ENCODE measurements at regions not wholly inside any gene's neighbourhood (a gene's known extent, or its start where the extent isn't known, plus 50 kb on each side); places are given as distances from the start of the nearest gene placed in this dataset.
"Not testable (repeated sequence)": the region's sequence is repeated elsewhere in the genome, so short reads cannot be mapped to it uniquely, and the experiment has no call there.

GRCh38 chr12:114834621-114835020 is 150.6 kb upstream of the TBX3 start:
- TF ChIP-seq, protein P1, sequence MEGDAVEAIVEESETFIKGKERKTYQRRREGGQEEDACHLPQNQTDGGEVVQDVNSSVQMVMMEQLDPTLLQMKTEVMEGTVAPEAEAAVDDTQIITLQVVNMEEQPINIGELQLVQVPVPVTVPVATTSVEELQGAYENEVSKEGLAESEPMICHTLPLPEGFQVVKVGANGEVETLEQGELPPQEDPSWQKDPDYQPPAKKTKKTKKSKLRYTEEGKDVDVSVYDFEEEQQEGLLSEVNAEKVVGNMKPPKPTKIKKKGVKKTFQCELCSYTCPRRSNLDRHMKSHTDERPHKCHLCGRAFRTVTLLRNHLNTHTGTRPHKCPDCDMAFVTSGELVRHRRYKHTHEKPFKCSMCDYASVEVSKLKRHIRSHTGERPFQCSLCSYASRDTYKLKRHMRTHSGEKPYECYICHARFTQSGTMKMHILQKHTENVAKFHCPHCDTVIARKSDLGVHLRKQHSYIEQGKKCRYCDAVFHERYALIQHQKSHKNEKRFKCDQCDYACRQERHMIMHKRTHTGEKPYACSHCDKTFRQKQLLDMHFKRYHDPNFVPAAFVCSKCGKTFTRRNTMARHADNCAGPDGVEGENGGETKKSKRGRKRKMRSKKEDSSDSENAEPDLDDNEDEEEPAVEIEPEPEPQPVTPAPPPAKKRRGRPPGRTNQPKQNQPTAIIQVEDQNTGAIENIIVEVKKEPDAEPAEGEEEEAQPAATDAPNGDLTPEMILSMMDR (IDR thresholded peaks at IDR 0.05; ENCODE audit: unreplicated experiment in 3 of 3), result no peak
- H3K9me3 Mint-ChIP-seq, result peaks cover 6% of the 10 kb centered on the region
- H3K4me1 Mint-ChIP-seq, result no peaks in the 10 kb centered on the region
- H3K27ac Mint-ChIP-seq, result no peak overlapping the region
- no peaks in the 10 kb centered on the region for H3K36me3 Mint-ChIP-seq (ENCODE audit: low read depth)
- H3K27me3 Mint-ChIP-seq (ENCODE audit: low read depth), result no peaks in the 10 kb centered on the region
- H3K4me3 Mint-ChIP-seq, result no peak overlapping the region

- peaks cover 3% of the 10 kb centered on the region for H3K9me3 Mint-ChIP-seq
- no peak overlapping the region for H3K27ac Mint-ChIP-seq
- no peaks in the 10 kb centered on the region for H3K36me3 Mint-ChIP-seq (ENCODE audit: low read depth)
- no peaks in the 10 kb centered on the region for H3K27me3 Mint-ChIP-seq (ENCODE audit: low read depth)
- H3K4me3 Mint-ChIP-seq, result no peak overlapping the region
- no peaks in the 10 kb centered on the region for H3K4me1 Mint-ChIP-seq
- TF ChIP-seq, protein P1 (IDR thresholded peaks at IDR 0.05; ENCODE audit: unreplicated experiment in 3 of 3), result no peak
Observed at GRCh38 chr12:114829833-114830232, 145.9 kb upstream of the TBX3 start.

DNA sequence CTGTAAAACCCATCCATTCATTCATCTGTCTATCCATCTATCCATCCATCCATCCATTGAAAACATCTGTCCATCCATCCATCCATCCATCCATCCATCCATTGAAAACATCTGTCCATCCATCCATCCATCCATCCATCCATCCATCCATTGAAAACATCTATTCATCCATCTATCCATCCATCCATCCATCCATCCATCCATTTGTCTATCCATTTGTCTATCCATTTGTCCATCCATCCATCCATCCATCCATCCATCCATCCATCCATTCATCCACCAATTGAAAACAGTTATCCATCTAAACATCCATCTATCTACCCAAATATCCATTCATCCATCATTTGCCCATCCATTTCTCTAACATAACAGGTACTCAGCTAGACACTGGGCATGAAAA is 145.3 kb upstream of the TBX3 start:
- H3K4me1 Mint-ChIP-seq; H3K4me3 Mint-ChIP-seq; H3K36me3 Mint-ChIP-seq (ENCODE audit: low read depth); H3K9me3 Mint-ChIP-seq; H3K27me3 Mint-ChIP-seq (ENCODE audit: low read depth); H3K27ac Mint-ChIP-seq: not testable (repeated sequence)

DNA sequence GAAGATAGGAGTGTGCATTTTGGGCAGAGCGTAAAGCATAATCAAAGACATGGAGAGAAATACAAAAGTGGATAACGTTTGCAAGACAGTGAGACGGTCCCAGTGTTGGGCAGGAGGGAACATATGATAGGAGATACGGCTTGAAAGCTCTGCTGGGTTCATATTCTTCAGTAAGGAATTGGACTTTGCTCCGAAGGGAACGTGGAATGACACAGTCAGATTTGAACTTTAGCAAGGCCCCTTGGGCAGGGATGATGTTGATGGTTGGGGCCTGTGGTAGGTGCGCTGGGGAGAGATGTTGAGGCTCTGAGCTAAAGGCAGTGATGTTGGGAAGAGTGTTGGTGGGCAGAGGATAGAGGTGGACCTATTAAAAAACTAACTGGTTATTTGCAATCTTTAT is 143.5 kb upstream of the TBX3 start:
- Mint-ChIP-seq H3K4me3 (no peak overlapping the region), H3K9me3 (no peaks in the 10 kb centered on the region)

GRCh38 chr12:114826244-114826643 is 142.3 kb upstream of the TBX3 start:
- TF ChIP-seq, protein P1 (IDR thresholded peaks at IDR 0.05; ENCODE audit: unreplicated experiment in 3 of 3), result no peak
- no peaks in the 10 kb centered on the region for H3K36me3 Mint-ChIP-seq (ENCODE audit: low read depth)

More for the DNA sequence above, 143.5 kb upstream of the TBX3 start:
- Mint-ChIP-seq H3K27me3 (ENCODE audit: low read depth) (no peaks in the 10 kb centered on the region), H3K4me1 (no peaks in the 10 kb centered on the region), H3K27ac (no peak overlapping the region), H3K36me3 (ENCODE audit: low read depth) (no peaks in the 10 kb centered on the region)
- TF ChIP-seq, protein P1 (IDR thresholded peaks at IDR 0.05; ENCODE audit: unreplicated experiment in 3 of 3), result no peak

GRCh38 chr12:114823724-114824123 is 139.7 kb upstream of the TBX3 start:
- TF ChIP-seq, protein P1 (IDR thresholded peaks at IDR 0.05; ENCODE audit: unreplicated experiment in 3 of 3), result no peak
- H3K27ac Mint-ChIP-seq, result no peak overlapping the region
- no peaks in the 10 kb centered on the region for H3K9me3 Mint-ChIP-seq
- no peak overlapping the region for H3K4me3 Mint-ChIP-seq
- H3K36me3 Mint-ChIP-seq (ENCODE audit: low read depth), result no peaks in the 10 kb centered on the region
- H3K4me1 Mint-ChIP-seq, result no peaks in the 10 kb centered on the region
- peaks cover 6% of the 10 kb centered on the region for H3K27me3 Mint-ChIP-seq (ENCODE audit: low read depth)

More at GRCh38 chr12:114826244-114826643, 142.3 kb upstream of the TBX3 start:
- H3K27ac Mint-ChIP-seq, result no peak overlapping the region
- H3K27me3 Mint-ChIP-seq (ENCODE audit: low read depth), result no peaks in the 10 kb centered on the region
- no peaks in the 10 kb centered on the region for H3K4me1 Mint-ChIP-seq
- no peaks in the 10 kb centered on the region for H3K9me3 Mint-ChIP-seq
- no peak overlapping the region for H3K4me3 Mint-ChIP-seq
